Fibroblast of skin of right quadriceps (primary cell): ENCODE measurements at regions not wholly inside any gene's neighbourhood (a gene's known extent, or its start where the extent isn't known, plus 50 kb on each side); places are given as distances from the start of the nearest gene placed in this dataset.

Source experiments
- DNase-seq: peaks from one replicate; pipeline ENCODE4 v3.0.0-alpha.2; 2013

GRCh38 chr5:147037515-147038205 lies 159.1 kb upstream of the PPP2R2B start:
- peak; percentile 1 for DNase-seq

GRCh38 chr5:147040856-147041255 lies 162.3 kb upstream of the PPP2R2B start:
- DNase-seq, result no peak

- DNase-seq, result no peak
Observed at GRCh38 chr5:147044572-147045273, 166.2 kb upstream of the PPP2R2B start.

- DNase-seq, result no peak
Observed at GRCh38 chr5:147045290-147045689, 166.7 kb upstream of the PPP2R2B start.

- DNase-seq, result no peak
Observed at GRCh38 chr5:147046281-147046680, 167.7 kb upstream of the PPP2R2B start.

GRCh38 chr5:147046894-147047293 lies 168.3 kb upstream of the PPP2R2B start:
- no peak for DNase-seq

GRCh38 chr5:147049764-147050163 lies 171.2 kb upstream of the PPP2R2B start:
- no peak for DNase-seq

- DNase-seq, result no peak
Observed at GRCh38 chr5:147050172-147050571, 171.6 kb upstream of the PPP2R2B start.

GRCh38 chr5:147051193-147051592 lies 172.6 kb upstream of the PPP2R2B start:
- no peak for DNase-seq

- no peak for DNase-seq
Observed at GRCh38 chr5:147052519-147052918, 174.0 kb upstream of the PPP2R2B start.

- no peak for DNase-seq
Observed at GRCh38 chr5:147055089-147055826, 176.7 kb upstream of the PPP2R2B start.

GRCh38 chr5:147055850-147056566 lies 177.5 kb upstream of the PPP2R2B start:
- DNase-seq, result no peak

GRCh38 chr5:147057051-147057450 lies 177.8 kb upstream of the STK32A start:
- DNase-seq, result no peak

GRCh38 chr5:147061431-147061830 lies 173.4 kb upstream of the STK32A start:
- DNase-seq, result no peak

- no peak for DNase-seq
Observed at GRCh38 chr5:147062427-147062826, 172.4 kb upstream of the STK32A start.

GRCh38 chr5:147063943-147064342 lies 170.9 kb upstream of the STK32A start:
- DNase-seq, result no peak

GRCh38 chr5:147065071-147065470 lies 169.8 kb upstream of the STK32A start:
- DNase-seq, result no peak

GRCh38 chr5:147068998-147069397 lies 165.8 kb upstream of the STK32A start:
- no peak for DNase-seq

- DNase-seq, result no peak
Observed at GRCh38 chr5:147072622-147073021, 162.2 kb upstream of the STK32A start.

GRCh38 chr5:147073098-147073497 lies 161.7 kb upstream of the STK32A start:
- no peak for DNase-seq

GRCh38 chr5:147075187-147075586 lies 159.6 kb upstream of the STK32A start:
- DNase-seq, result no peak

GRCh38 chr5:147080391-147080790 lies 154.4 kb upstream of the STK32A start:
- DNase-seq, result no peak

GRCh38 chr5:147081311-147081764 lies 153.5 kb upstream of the STK32A start:
- DNase-seq, result no peak
